ENCODE measurements at regions not wholly inside any gene's neighbourhood (a gene's known extent, or its start where the extent isn't known, plus 50 kb on each side); places are given as distances from the start of the nearest gene placed in this dataset.

DNA sequence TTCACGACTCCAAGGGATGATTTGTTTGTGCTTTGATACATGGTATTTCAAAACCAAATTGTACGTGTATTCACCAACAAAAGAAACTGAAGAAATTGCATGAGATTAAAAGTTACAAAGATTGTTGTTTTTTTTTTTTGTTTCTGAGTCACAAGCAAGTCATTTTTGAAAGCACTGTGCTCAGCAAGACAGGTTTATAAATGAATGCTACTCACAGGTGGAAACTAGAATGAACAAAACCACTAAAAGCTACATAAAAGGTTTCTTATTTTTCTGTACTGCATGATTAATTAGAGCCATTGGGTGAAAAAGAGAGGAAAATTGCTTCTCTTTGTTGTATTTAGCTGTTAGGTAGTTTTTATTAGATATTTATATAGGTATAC is 90.2 kb upstream of the RIPOR2 start:
- TF ChIP-seq, protein P1, sequence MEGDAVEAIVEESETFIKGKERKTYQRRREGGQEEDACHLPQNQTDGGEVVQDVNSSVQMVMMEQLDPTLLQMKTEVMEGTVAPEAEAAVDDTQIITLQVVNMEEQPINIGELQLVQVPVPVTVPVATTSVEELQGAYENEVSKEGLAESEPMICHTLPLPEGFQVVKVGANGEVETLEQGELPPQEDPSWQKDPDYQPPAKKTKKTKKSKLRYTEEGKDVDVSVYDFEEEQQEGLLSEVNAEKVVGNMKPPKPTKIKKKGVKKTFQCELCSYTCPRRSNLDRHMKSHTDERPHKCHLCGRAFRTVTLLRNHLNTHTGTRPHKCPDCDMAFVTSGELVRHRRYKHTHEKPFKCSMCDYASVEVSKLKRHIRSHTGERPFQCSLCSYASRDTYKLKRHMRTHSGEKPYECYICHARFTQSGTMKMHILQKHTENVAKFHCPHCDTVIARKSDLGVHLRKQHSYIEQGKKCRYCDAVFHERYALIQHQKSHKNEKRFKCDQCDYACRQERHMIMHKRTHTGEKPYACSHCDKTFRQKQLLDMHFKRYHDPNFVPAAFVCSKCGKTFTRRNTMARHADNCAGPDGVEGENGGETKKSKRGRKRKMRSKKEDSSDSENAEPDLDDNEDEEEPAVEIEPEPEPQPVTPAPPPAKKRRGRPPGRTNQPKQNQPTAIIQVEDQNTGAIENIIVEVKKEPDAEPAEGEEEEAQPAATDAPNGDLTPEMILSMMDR (conservative IDR thresholded peaks at IDR 0.05; ENCODE audit: low read depth, low read length): no peak
- TF ChIP-seq CEBPB (IDR thresholded peaks at IDR 0.05; ENCODE audit: low read depth, low read length) (no peak), RFX5 (IDR thresholded peaks at IDR 0.05; ENCODE audit: low read depth, low read length) (no peak), MXI1 (IDR thresholded peaks at IDR 0.05; ENCODE audit: borderline replicate concordance, low read depth, low read length) (no peak), NFE2L2 (IDR thresholded peaks at IDR 0.05; ENCODE audit: low read depth, low read length) (no peak), BHLHE40 (IDR thresholded peaks at IDR 0.05; ENCODE audit: low read depth, low read length) (no peak), POLR2A (IDR thresholded peaks at IDR 0.05; ENCODE audit: low read depth, low read length) (no peak)
- TF ChIP-seq, protein P2, sequence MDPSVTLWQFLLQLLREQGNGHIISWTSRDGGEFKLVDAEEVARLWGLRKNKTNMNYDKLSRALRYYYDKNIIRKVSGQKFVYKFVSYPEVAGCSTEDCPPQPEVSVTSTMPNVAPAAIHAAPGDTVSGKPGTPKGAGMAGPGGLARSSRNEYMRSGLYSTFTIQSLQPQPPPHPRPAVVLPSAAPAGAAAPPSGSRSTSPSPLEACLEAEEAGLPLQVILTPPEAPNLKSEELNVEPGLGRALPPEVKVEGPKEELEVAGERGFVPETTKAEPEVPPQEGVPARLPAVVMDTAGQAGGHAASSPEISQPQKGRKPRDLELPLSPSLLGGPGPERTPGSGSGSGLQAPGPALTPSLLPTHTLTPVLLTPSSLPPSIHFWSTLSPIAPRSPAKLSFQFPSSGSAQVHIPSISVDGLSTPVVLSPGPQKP (IDR thresholded peaks at IDR 0.05; ENCODE audit: borderline replicate concordance, low read depth, low read length): no peak

All from IMR-90 (cell line).